GM12891 (cell line): ENCODE measurements at regions not wholly inside any gene's neighbourhood (a gene's known extent, or its start where the extent isn't known, plus 50 kb on each side); places are given as distances from the start of the nearest gene placed in this dataset.

Source experiments
- PAX5 ChIP-seq: IDR thresholded peaks from 2 replicates; pipeline ENCODE4 v1.6.1; 2011; ENCODE audit warnings: low read length, moderate library complexity, mild to moderate bottlenecking; ENCODE audit not compliant: insufficient read depth, severe bottlenecking
- POLR2A ChIP-seq: IDR thresholded peaks from 2 replicates; pipeline ENCODE4 v1.6.1; 2011; ENCODE audit warnings: low read depth, low read length, control low read depth
- POLR2AphosphoS5 ChIP-seq: IDR thresholded peaks from 2 replicates; pipeline ENCODE4 v1.6.1; 2011; ENCODE audit warnings: low read depth, low read length, control low read depth
- SPI1 ChIP-seq: IDR thresholded peaks from 2 replicates; pipeline ENCODE4 v1.6.1; 2011; ENCODE audit warnings: low read depth, low read length, control low read depth
- TAF1 ChIP-seq: IDR thresholded peaks from 2 replicates; pipeline ENCODE4 v1.6.1; 2011; ENCODE audit warnings: low read depth, low read length, control low read depth

DNA sequence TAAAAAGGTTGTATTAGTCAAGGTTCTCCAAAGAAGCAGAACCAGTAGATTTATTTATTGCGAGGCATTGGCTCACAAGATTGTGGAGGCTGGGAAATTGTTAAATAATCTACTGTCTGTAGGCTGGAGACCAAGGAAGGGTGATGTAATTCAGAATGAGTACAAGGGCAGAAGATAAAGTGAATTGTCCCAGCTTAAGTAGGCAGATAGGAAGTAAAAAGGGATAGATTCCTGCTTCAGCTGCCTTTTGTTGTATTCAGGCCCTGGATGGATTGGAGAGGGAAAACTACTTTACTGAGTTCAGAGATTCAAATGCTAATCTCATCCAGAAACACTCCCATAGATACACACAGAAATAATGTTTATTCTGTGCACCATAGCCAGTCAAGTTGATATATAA, 301.1 kb downstream of the CYLC2 start:
- no peak for TF ChIP-seq POLR2AphosphoS5
- TF ChIP-seq POLR2A, result no peak
- TF ChIP-seq TAF1, result no peak
- no peak for TF ChIP-seq SPI1
- TF ChIP-seq PAX5, result no peak
